Brain microvascular endothelial cell (primary cell): ENCODE measurements at regions not wholly inside any gene's neighbourhood (a gene's known extent, or its start where the extent isn't known, plus 50 kb on each side); places are given as distances from the start of the nearest gene placed in this dataset.
A peak's percentile ranks its signal among the peaks of the same experiment; 100 is the strongest.

Experiments used
- DNase-seq: peaks from one replicate; pipeline ENCODE4 v3.0.0-alpha.2; 2020
- H3K27ac ChIP-seq: fragments of 250-450 bp; sonication (Bioruptor Pico); 2 replicates; pipeline ENCODE4 v1.5.1; 2020; ENCODE audit warnings: mild to moderate bottlenecking, moderate library complexity
- H3K27me3 ChIP-seq: fragments of 250-450 bp; sonication (Bioruptor Pico); replicated peaks from 2 replicates; pipeline ENCODE4 v1.5.1; 2020; ENCODE audit warnings: mild to moderate bottlenecking
- H3K36me3 ChIP-seq: fragments of 250-450 bp; sonication (Bioruptor Pico); replicated peaks from 2 replicates; pipeline ENCODE4 v1.5.1; 2020; ENCODE audit warnings: mild to moderate bottlenecking
- H3K4me3 ChIP-seq: 2 replicates; pipeline ENCODE4 v1.5.1; 2011; ENCODE audit warnings: low read depth, mild to moderate bottlenecking, control low read depth, low read length, moderate library complexity
- CTCF ChIP-seq: IDR thresholded peaks from 2 replicates; pipeline ENCODE4 v1.5.1; 2011; ENCODE audit warnings: low read depth, mild to moderate bottlenecking, moderate library complexity, low read length, control low read depth, inconsistent platforms; ENCODE audit errors: missing control alignments
- in situ Hi-C: cut with HindIII; loops from 2 replicates; pipeline ENCODE4 v1.10.0; 2017; ENCODE audit warnings: low sequenced_read_pairs, low pct_ligation_motif_present

DNA sequence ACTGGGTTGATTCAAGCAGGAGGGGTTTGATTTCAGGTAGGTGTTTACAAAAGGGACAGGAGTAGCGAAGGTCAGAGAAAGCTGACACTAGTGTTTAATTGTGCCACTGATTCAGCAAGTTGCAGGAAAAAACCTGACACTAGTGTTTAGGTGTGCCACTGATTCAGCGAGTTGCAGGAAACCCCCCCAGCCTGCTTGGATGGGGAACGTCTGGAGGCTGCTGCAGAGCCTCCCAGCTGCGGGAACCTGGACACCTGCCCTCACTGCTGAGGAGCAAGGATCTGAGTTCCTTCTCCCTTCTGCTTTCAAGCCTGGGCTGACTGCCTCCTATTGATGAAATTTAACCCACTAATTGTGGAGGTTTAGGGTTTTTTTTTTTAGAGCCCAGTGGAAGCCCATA is 84.2 kb downstream of the AVPR1A start:
- in situ Hi-C loops = no loop called here
- no peaks in the 10 kb centered on the region for H3K36me3 ChIP-seq
- DNase-seq = no peak
- H3K27me3 ChIP-seq = no peaks in the 10 kb centered on the region
- no peak for TF ChIP-seq CTCF
- no peak overlapping the region for H3K4me3 ChIP-seq
- no peak overlapping the region for H3K27ac ChIP-seq

DNA sequence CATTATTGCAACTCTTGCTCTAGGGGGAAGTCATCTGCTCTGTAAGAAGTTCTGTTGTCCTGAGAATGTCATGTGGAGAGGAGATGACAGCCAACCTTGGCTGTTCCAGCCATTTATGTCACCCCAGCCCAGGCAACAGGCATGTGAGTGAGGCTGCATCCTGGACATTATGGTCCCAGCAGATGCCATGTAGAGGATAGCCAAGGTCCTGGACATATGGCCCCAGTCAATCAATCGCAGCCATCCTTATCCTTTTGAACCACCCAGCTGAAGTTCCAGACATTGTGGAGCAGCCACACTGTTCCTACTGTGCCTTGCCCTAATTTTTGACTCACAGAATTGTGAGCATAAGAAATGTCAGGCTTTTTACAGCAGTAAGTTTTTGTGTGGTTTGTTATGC is 84.9 kb downstream of the AVPR1A start:
- no peaks in the 10 kb centered on the region for H3K36me3 ChIP-seq
- TF ChIP-seq CTCF = no peak
- in situ Hi-C loops = no loop called here
- no peak overlapping the region for H3K27ac ChIP-seq
- no peak overlapping the region for H3K4me3 ChIP-seq
- DNase-seq = no peak
- H3K27me3 ChIP-seq = no peaks in the 10 kb centered on the region

GRCh38 chr12:63064080-63064479 is 86.9 kb downstream of the AVPR1A start:
- DNase-seq = peak; percentile 14
- in situ Hi-C loops = no loop called here
- H3K27ac ChIP-seq = no peak overlapping the region
- no peak for TF ChIP-seq CTCF
- H3K36me3 ChIP-seq = no peaks in the 10 kb centered on the region
- H3K27me3 ChIP-seq = no peaks in the 10 kb centered on the region
- H3K4me3 ChIP-seq = no peak overlapping the region

- DNase-seq = no peak
- no peaks in the 10 kb centered on the region for H3K36me3 ChIP-seq
- H3K27me3 ChIP-seq = no peaks in the 10 kb centered on the region
- no peak overlapping the region for H3K27ac ChIP-seq
- in situ Hi-C loops = no loop called here
- H3K4me3 ChIP-seq = no peak overlapping the region
- no peak for TF ChIP-seq CTCF
Measured at GRCh38 chr12:63056649-63057048, 94.4 kb downstream of the AVPR1A start.

DNA sequence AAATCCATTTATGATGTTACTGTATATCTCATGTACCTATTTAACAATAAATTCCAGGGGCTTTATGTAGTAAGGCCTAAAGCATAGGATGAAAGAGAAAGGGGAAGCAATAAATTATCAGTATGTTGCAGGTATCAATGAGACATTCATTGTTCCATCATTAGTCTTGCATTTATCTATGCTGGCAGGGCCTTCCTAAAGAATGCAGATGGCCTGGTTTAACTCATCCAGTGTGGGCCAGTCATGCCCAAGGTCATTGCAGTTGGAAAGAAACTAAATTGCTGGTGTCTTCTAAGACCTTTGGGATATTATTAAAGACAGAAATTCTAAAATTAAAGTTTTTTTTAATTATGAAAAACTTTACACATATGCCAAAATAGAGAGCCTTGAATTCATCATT is 98.3 kb downstream of the AVPR1A start:
- in situ Hi-C loops = no loop called here
- no peak overlapping the region for H3K4me3 ChIP-seq
- no peaks in the 10 kb centered on the region for H3K36me3 ChIP-seq
- no peak for TF ChIP-seq CTCF
- no peak for DNase-seq
- H3K27ac ChIP-seq = no peak overlapping the region
- H3K27me3 ChIP-seq = no peaks in the 10 kb centered on the region

- Histone ChIP-seq H3K4me3 (no peak overlapping the region), H3K27ac (no peak overlapping the region), H3K36me3 (no peaks in the 10 kb centered on the region), H3K27me3 (no peaks in the 10 kb centered on the region)
- no peak for DNase-seq
- in situ Hi-C loops = no loop called here
- no peak for TF ChIP-seq CTCF
Measured at GRCh38 chr12:63047146-63047545, 103.9 kb downstream of the AVPR1A start.
